Naive thymus-derived CD8-positive, alpha-beta T cell (primary cell): ENCODE measurements at regions not wholly inside any gene's neighbourhood (a gene's known extent, or its start where the extent isn't known, plus 50 kb on each side); places are given as distances from the start of the nearest gene placed in this dataset.

Experiments
- ATAC-seq, 2 donors: fragments of 150-1000 bp; cut with Tn5 transposase in 1 of 2; sonication (Bioruptor Pico), chemical (Tn5 transposase) in 1 of 2; 1 replicate in 1 of 2; 2 replicates in 1 of 2; pipeline ENCODE4 v1.10.0; 2021; ENCODE audit warnings: mild to moderate bottlenecking in 2 of 2, moderate library complexity in 2 of 2
- POLR2A ChIA-PET: fragments of 350-600 bp; sonication (Branson Sonifier 250); formaldehyde crosslinking; loops from one replicate; lab custom pipeline; 2021; ENCODE audit warnings: antibody characterized with exemption; lab: Charles Lee
- DNase-seq, 10 donors: peaks; one replicate each; pipeline versions ENCODE4 v3.0.0 to v3.0.0-alpha.2; 2020 to 2022
- H3K27ac Mint-ChIP-seq, 10 donors: one replicate each; pipeline ENCODE4 v1.8.0; 2020 to 2022; ENCODE audit warnings: mild to moderate bottlenecking in 10 of 10, mixed read lengths in 10 of 10, moderate library complexity in 4 of 10, inconsistent platforms in 1 of 10
- H3K27me3 Mint-ChIP-seq, 5 donors: one replicate each; pipeline ENCODE4 v1.8.0; 2021 to 2022; ENCODE audit warnings: mixed read lengths in 5 of 5
- H3K36me3 Mint-ChIP-seq, 3 donors: one replicate each; pipeline ENCODE4 v1.8.0; 2020 to 2022; ENCODE audit warnings: mixed read lengths in 3 of 3, mild to moderate bottlenecking in 2 of 3, inconsistent platforms in 1 of 3
- H3K4me1 Mint-ChIP-seq, 4 donors: one replicate each; pipeline ENCODE4 v1.8.0; 2021 to 2022; ENCODE audit warnings: mixed read lengths in 4 of 4
- H3K4me3 Mint-ChIP-seq, 10 donors: one replicate each; pipeline ENCODE4 v1.8.0; 2020 to 2022; ENCODE audit warnings: mild to moderate bottlenecking in 10 of 10, mixed read lengths in 10 of 10, moderate library complexity in 6 of 10, inconsistent platforms in 1 of 10
- H3K9me3 Mint-ChIP-seq, 9 donors: one replicate each; pipeline ENCODE4 v1.8.0; 2020 to 2022; ENCODE audit warnings: mixed read lengths in 9 of 9, mild to moderate bottlenecking in 3 of 9, inconsistent platforms in 1 of 9, moderate library complexity in 1 of 9

DNA sequence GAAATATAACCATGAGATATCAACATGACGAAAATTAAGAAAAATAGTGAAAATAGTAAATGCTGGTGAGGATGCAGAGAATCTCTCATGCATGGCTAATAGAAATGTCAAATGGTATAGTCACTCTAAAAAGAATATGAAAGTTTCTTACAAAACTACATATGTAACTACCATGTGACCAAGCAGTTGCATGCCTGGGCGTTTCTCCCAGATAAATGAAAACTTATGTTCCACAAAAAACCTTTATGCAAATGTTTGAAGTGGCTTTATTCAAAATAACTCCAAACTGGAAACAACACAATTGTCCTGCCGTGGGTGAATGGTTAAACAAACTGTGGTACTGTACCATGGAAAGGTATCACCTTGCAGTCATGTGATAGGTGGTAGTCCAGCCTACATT is 112.4 kb downstream of the HDGFL1 start:
- no peaks in the 10 kb centered on the region for H3K36me3 Mint-ChIP-seq
- H3K27me3 Mint-ChIP-seq, result peaks cover 0 to 1% (median 0%) of the 10 kb centered on the region in 5 donors
- POLR2A ChIA-PET, result no interaction called here
- DNase-seq (no peak), ATAC-seq (no peak)
- H3K27ac Mint-ChIP-seq, result no peak overlapping the region
- peaks cover 0 to 3% (median 0%) of the 10 kb centered on the region in 9 donors for H3K9me3 Mint-ChIP-seq
- H3K4me3 Mint-ChIP-seq, result no peak overlapping the region
- H3K4me1 Mint-ChIP-seq, result no peaks in the 10 kb centered on the region

DNA sequence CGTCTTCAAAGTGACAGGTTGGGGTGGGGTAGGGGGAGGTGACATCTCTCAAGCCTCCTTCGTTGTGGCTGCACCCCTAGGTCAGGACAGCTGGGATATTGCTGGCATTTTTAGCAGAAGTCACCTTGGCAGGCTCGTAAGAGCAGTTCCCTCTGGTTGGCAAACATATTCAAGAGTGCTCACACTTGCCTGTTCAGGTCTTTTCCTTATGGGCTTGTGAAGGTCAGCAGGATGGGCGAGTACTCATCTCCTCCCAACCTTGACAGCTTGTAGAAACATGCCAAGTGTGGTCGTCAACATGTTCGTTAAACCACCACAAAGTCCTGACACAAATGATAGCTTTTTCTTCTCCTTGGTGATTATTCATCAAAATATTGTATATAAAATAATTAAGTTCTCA is 113.6 kb downstream of the HDGFL1 start:
- Mint-ChIP-seq H3K36me3 (no peaks in the 10 kb centered on the region), H3K4me3 (no peak overlapping the region), H3K27me3 (peaks cover 0 to 1% (median 0%) of the 10 kb centered on the region in 5 donors), H3K27ac (no peak overlapping the region), H3K9me3 (peaks cover 0 to 3% (median 0%) of the 10 kb centered on the region in 9 donors), H3K4me1 (no peaks in the 10 kb centered on the region)
- DNase-seq (no peak), ATAC-seq (no peak)
- POLR2A ChIA-PET, result no interaction called here

DNA sequence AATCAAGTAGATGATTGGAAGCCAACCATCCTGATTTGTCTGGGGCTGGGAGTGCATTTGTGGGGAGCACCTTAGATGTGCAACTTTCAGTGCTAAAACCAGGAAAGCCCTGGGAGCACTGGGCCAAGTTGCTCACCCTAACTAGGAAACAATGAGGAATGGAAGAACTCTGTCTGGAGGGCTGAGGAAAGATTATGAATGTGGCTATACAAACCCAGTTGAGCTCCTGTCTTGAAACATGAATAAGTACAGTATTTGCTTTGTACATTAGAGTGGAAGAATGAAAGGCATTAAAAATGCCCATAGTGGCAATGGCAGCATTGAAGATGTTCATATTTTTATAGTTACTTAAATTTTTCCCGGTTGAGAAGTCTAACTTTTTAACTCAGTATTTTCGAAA is 121.1 kb downstream of the HDGFL1 start:
- ATAC-seq (no peak), DNase-seq (no peak)
- H3K9me3 Mint-ChIP-seq, result peaks cover 0 to 8% (median 0%) of the 10 kb centered on the region in 9 donors
- H3K27me3 Mint-ChIP-seq, result no peaks in the 10 kb centered on the region
- no peak overlapping the region for H3K4me3 Mint-ChIP-seq
- no peaks in the 10 kb centered on the region for H3K36me3 Mint-ChIP-seq
- POLR2A ChIA-PET, result no interaction called here
- no peak overlapping the region for H3K27ac Mint-ChIP-seq
- H3K4me1 Mint-ChIP-seq, result no peaks in the 10 kb centered on the region

DNA sequence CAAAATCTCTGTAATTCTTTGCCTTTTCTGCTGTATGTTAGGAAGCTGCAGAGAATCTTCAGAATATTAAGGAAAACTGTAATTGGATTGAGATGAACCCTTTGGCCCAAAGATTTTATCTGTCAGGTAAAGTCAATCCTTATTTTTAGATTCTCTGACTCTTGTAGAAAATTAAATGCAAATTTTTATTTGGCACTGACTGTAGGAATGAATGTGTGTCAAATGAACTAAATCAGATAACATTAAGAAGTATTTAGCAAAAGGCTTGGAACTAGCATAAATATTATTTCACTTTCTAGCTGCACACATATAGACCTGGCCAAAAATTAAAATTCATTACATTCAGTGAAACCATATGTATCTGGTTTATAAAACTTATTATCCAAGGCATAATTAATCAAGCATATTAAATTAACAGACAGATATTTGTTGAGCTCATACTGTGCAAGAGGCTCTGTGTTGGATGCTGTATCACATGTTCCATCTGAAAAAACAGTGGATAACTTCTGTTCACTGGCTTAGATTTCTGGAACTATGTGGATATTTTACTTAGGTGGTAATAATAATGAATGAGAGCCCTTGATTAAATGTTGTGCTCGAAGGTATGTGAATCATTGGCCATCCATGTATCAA is 124.8 kb downstream of the HDGFL1 start:
- POLR2A ChIA-PET, result no interaction called here
- Mint-ChIP-seq H3K4me3 (no peak overlapping the region), H3K4me1 (no peaks in the 10 kb centered on the region), H3K36me3 (no peaks in the 10 kb centered on the region), H3K27ac (no peak overlapping the region), H3K9me3 (peaks cover 0 to 4% (median 0%) of the 10 kb centered on the region in 9 donors), H3K27me3 (no peaks in the 10 kb centered on the region)
- no peak for DNase-seq
- ATAC-seq, result no peak

DNA sequence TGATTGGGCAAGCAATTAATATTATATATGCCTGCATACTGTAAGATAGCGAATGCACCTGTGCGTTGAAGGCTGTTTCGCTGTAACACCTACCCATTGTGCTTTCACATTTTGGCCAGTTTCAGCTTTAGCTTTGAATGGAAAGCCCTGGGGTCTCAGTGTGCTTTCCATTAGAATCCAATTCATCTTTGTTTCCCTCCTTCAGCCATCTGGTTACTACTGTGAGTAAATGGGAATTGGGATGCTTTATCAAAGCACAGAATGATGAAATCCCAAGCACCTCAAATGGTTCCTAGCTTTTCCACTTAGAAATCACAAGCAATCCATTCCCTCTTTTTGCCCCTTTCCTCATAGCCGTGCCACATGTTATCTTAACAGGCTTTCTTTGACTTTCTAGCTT is 127.1 kb downstream of the HDGFL1 start:
- no peak overlapping the region for H3K4me3 Mint-ChIP-seq
- no peak for ATAC-seq
- H3K36me3 Mint-ChIP-seq, result no peaks in the 10 kb centered on the region
- no peaks in the 10 kb centered on the region for H3K27me3 Mint-ChIP-seq
- H3K4me1 Mint-ChIP-seq, result no peaks in the 10 kb centered on the region
- DNase-seq, result no peak
- H3K9me3 Mint-ChIP-seq, result peaks cover 0 to under 1% (median 0%) of the 10 kb centered on the region in 9 donors
- no peak overlapping the region for H3K27ac Mint-ChIP-seq
- POLR2A ChIA-PET, result no interaction called here

DNA sequence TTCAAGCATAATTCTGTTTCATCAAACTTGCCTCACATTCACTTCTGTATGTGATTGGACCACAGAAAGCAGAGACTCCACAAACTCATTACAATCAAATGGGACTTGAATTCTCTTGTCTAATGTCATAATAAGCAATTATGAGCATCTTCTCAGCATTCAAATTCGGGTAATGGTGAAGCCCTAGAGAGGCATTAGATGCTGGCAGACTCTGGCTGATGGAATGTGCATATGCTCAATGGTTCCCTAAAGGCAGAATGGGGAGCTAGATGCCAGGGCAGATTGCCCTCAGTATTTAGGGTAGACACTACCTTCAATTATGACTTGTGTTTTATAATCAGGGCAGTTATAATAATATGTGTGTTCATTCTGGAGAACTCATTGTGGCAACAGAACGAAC is 127.9 kb downstream of the HDGFL1 start:
- Mint-ChIP-seq H3K27me3 (no peaks in the 10 kb centered on the region), H3K36me3 (no peaks in the 10 kb centered on the region)
- POLR2A ChIA-PET, result no interaction called here

DNA sequence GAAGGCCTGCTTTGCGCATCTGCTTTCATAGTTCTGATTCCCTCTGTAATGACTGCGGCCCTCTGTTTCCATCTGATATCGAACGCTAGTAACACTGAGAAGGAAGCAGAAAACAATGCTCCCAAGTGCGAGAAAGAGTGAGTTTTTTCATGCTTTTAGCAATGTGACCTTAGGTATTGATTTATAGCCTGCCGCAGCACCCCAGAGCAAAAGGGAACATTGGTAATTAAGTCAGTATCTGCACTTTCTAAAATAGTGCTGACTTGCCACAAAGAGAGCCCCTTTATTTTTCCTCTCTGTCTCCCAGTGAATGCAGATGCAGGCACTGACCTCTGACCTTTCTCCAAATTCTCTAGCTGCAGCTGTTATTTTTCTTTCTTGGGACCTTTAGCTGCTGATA is 129.8 kb downstream of the HDGFL1 start:
- ATAC-seq (no peak), DNase-seq (no peak)
- H3K4me1 Mint-ChIP-seq, result no peaks in the 10 kb centered on the region
- no peaks in the 10 kb centered on the region for H3K36me3 Mint-ChIP-seq
- H3K9me3 Mint-ChIP-seq, result peaks cover 0 to 4% (median 0%) of the 10 kb centered on the region in 9 donors
- H3K27me3 Mint-ChIP-seq, result no peaks in the 10 kb centered on the region
- H3K27ac Mint-ChIP-seq, result no peak overlapping the region
- POLR2A ChIA-PET, result no interaction called here
- H3K4me3 Mint-ChIP-seq, result no peak overlapping the region

More for the DNA sequence above, 127.9 kb downstream of the HDGFL1 start:
- ATAC-seq, result no peak
- Mint-ChIP-seq H3K4me3 (no peak overlapping the region), H3K27ac (no peak overlapping the region), H3K9me3 (peaks cover 0 to 4% (median 0%) of the 10 kb centered on the region in 9 donors), H3K4me1 (no peaks in the 10 kb centered on the region)
- DNase-seq, result no peak

DNA sequence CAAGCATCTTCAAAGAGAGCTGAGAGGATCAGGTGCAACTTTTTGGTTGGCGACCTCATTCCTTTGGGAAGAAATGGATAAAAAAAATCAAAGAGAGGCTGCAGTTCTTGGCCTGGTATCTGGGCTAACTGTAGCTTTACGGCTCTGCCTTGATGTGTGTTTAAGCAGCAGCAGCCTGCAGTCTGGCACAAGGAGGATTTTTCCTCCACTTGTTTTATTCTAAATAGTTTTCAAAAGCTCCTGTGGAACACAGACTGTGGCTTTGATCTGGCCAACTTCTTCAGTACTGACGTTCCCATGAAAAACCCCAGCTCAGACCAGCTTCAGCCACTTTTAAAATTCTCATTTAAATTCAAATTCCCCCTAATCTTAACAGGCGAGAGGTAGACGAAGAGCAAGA is 137.3 kb downstream of the HDGFL1 start:
- no peak overlapping the region for H3K27ac Mint-ChIP-seq
- POLR2A ChIA-PET, result no interaction called here
- H3K9me3 Mint-ChIP-seq, result peaks cover 0 to 1% (median 0%) of the 10 kb centered on the region in 9 donors
- H3K4me1 Mint-ChIP-seq, result peaks cover 0 to 1% (median 0%) of the 10 kb centered on the region in 4 donors
- H3K4me3 Mint-ChIP-seq, result no peak overlapping the region
- H3K36me3 Mint-ChIP-seq, result no peaks in the 10 kb centered on the region
- H3K27me3 Mint-ChIP-seq, result no peaks in the 10 kb centered on the region
- ATAC-seq (no peak), DNase-seq (no peak)

DNA sequence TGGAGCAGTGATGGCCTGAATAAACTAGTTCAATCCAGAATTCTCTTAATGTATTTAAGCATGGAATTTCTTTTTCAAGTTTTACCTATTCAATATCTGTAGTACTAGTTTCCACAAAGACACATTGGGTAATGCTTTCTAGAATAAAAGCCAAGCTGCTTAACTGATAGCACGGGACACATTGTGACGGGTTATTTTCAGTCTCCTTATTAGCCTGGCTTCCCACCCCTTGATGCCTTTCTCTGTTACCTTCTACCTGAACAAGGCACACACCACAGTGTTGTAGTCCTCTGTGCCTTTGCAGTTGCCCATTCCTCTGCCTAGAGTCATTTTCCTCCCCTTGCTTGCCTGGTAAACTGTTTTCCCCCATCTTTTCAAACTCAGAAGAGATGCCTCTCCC is 139.1 kb downstream of the HDGFL1 start:
- ATAC-seq (no peak), DNase-seq (no peak)
- Mint-ChIP-seq H3K9me3 (no peaks in the 10 kb centered on the region), H3K27ac (no peak overlapping the region), H3K4me1 (peaks cover 0 to 1% (median 0%) of the 10 kb centered on the region in 4 donors), H3K27me3 (no peaks in the 10 kb centered on the region), H3K4me3 (no peak overlapping the region), H3K36me3 (no peaks in the 10 kb centered on the region)
- POLR2A ChIA-PET, result no interaction called here

DNA sequence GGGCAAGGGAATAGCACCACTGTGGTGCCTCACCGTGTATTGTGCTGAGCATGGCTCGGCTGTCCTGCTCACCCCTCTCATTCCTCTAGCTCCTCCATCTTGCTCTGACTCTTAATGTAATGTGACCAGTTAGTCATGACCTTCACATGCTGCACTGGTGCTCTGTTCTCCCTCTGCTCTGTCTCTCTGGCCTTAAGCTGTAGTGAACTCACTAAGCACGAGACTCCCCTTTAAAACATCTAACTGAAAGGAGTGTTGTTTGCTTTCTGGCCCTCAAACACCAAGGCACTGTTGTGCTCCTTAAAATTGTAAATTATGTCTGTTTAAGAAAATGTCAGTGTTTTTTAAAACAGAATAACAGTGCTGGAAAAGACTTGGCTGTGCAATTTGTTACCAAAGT is 140.4 kb downstream of the HDGFL1 start:
- ATAC-seq (no peak), DNase-seq (no peak)
- no peak overlapping the region for H3K4me3 Mint-ChIP-seq
- POLR2A ChIA-PET, result no interaction called here
- no peaks in the 10 kb centered on the region for H3K36me3 Mint-ChIP-seq
- no peaks in the 10 kb centered on the region for H3K27me3 Mint-ChIP-seq
- H3K9me3 Mint-ChIP-seq, result no peaks in the 10 kb centered on the region
- peaks cover 0 to 1% (median 0%) of the 10 kb centered on the region in 4 donors for H3K4me1 Mint-ChIP-seq
- no peak overlapping the region for H3K27ac Mint-ChIP-seq

DNA sequence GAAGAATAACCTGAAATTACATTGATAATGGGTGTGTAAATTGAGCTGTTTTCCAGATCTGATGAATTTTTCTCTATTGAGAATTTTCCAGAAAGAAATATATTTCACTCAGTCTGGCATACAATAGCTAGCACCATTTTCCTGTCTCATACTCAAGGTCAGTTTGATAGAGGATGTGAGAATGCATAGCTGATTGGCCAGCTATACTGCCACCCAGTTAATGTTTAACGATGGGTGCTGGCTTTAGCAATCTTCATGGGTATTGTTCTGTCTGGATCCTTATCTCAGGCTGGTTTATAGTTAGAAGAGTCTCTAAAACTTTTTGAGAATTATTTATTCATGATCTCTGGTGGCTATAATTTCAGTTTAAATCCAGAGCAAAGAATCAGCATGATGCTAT is 147.4 kb downstream of the HDGFL1 start:
- peaks cover 0 to 14% (median 4%) of the 10 kb centered on the region in 9 donors for H3K9me3 Mint-ChIP-seq
- H3K4me1 Mint-ChIP-seq, result no peaks in the 10 kb centered on the region
- DNase-seq (no peak), ATAC-seq (no peak)
- H3K4me3 Mint-ChIP-seq, result no peak overlapping the region
- no peak overlapping the region for H3K27ac Mint-ChIP-seq
- peaks cover 0 to 5% (median 0%) of the 10 kb centered on the region in 5 donors for H3K27me3 Mint-ChIP-seq
- POLR2A ChIA-PET, result no interaction called here
- no peaks in the 10 kb centered on the region for H3K36me3 Mint-ChIP-seq

DNA sequence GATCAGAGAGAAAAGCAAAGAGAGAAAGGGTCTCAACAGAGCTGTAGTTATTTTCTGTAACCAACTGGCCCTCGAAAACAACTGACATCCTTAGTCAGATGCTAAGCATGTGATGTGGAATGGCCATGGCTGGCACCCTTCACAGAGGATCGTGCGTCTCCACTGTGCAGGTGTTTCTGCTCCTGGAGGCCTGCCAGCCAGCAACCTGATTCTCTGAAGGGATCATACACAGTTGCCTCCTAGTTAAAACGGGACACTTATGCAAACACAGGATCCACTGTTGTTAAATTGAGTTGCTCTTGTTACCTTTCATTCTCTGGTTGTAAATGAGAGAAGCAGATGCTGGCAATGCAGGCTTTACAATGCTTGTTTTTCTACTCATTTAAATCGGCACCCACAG is 148.5 kb downstream of the HDGFL1 start:
- no peak overlapping the region for H3K27ac Mint-ChIP-seq
- no peak overlapping the region for H3K4me3 Mint-ChIP-seq
- POLR2A ChIA-PET, result no interaction called here
- ATAC-seq (no peak), DNase-seq (no peak)
- no peaks in the 10 kb centered on the region for H3K4me1 Mint-ChIP-seq
- H3K27me3 Mint-ChIP-seq, result peaks cover 0 to 5% (median 0%) of the 10 kb centered on the region in 5 donors
- H3K9me3 Mint-ChIP-seq, result peaks cover 0 to 20% (median 11%) of the 10 kb centered on the region in 9 donors
- H3K36me3 Mint-ChIP-seq, result peaks cover 0 to 4% (median 0%) of the 10 kb centered on the region in 3 donors

DNA sequence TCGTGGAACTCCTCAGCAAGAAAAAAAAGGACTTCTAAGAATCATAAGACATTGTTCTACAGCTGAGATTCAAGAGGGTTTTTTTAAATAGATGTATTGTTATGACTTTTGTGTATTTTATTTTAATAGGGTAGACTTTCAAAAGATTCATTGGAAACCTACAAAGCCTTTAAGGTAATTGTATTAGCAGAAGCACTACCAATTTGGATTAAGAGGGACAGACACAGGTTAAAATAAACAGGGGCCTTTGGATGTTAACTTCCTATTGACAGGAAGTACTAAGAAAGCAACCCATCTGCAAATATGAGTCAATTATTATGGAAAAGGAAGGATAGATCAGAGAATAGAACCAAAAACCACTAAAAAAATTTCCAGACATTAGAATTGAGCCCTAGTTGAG is 153.5 kb downstream of the HDGFL1 start:
- POLR2A ChIA-PET, result no interaction called here
- H3K4me1 Mint-ChIP-seq, result no peaks in the 10 kb centered on the region
- peaks cover 0 to 5% (median 0%) of the 10 kb centered on the region in 5 donors for H3K27me3 Mint-ChIP-seq
- H3K9me3 Mint-ChIP-seq, result peaks cover 0 to 28% (median 16%) of the 10 kb centered on the region in 9 donors
- ATAC-seq (no peak), DNase-seq (no peak)
- peaks cover 0 to 4% (median 0%) of the 10 kb centered on the region in 3 donors for H3K36me3 Mint-ChIP-seq
- H3K27ac Mint-ChIP-seq, result no peak overlapping the region
- H3K4me3 Mint-ChIP-seq, result no peak overlapping the region

DNA sequence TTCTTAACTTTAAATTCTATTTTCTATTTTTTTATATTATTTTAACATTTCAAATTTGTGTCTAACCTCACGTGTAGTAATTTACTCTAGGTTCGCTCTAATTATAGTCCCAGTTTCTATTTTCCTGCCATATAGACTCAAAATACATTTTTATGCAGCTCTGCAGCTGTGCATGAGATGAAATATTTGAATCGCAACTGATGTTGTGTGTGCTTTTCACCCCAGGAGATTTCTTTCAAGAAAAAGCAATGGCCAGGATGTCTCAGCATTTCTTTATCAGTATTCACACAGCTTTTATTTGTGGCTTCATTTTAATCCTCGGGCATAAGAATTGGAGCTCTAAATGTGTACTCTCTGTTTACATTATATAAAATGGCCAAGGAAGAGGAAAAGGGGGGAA is 157.6 kb downstream of the HDGFL1 start:
- Mint-ChIP-seq H3K27ac (no peak overlapping the region), H3K27me3 (no peaks in the 10 kb centered on the region), H3K4me3 (no peak overlapping the region), H3K4me1 (no peaks in the 10 kb centered on the region), H3K9me3 (peaks cover 0 to 20% (median 12%) of the 10 kb centered on the region in 9 donors), H3K36me3 (peaks cover 0 to 3% (median 0%) of the 10 kb centered on the region in 3 donors)
- POLR2A ChIA-PET, result no interaction called here
- no peak for ATAC-seq
- no peak for DNase-seq
